GM23338 (cell line): ENCODE measurements at regions not wholly inside any gene's neighbourhood (a gene's known extent, or its start where the extent isn't known, plus 50 kb on each side); places are given as distances from the start of the nearest gene placed in this dataset.
"Not testable (repeated sequence)": the region's sequence is repeated elsewhere in the genome, so short reads cannot be mapped to it uniquely, and the experiment has no call there.

Experiments used
- ATAC-seq: fragments of 200-7000 bp; cut with Tn5 transposase; 3 replicates; pipeline ENCODE4 v1.9.1; 2020
- DNase-seq: peaks from one replicate; pipeline ENCODE4 v3.0.0-alpha.2; 2015; ENCODE audit warnings: low spot score
- H2AFZ ChIP-seq: fragments of 200-600 bp; sonication (generic); 2 replicates; pipeline ENCODE4 v1.8.0; 2016; ENCODE audit warnings: antibody characterized with exemption, mild to moderate bottlenecking, moderate library complexity
- H3F3A ChIP-seq: fragments of 200-600 bp; sonication (generic); replicated peaks from 2 replicates; pipeline ENCODE4 v1.8.0; 2017; ENCODE audit warnings: antibody characterized with exemption, mixed run types, low read depth
- H3K27ac ChIP-seq: fragments of 200-600 bp; sonication (generic); 2 replicates; pipeline ENCODE4 v1.6.1; 2016; ENCODE audit warnings: low read depth
- H3K27me3 ChIP-seq: fragments of 200-600 bp; sonication (generic); 2 replicates; pipeline ENCODE4 v1.8.0; 2016; ENCODE audit warnings: mild to moderate bottlenecking, mixed run types, moderate library complexity; ENCODE audit not compliant: insufficient read depth
- H3K36me3 ChIP-seq: fragments of 200-600 bp; sonication (generic); 2 replicates; pipeline ENCODE4 v1.8.0; 2016; ENCODE audit warnings: mild to moderate bottlenecking; ENCODE audit not compliant: insufficient read depth
- H3K4me1 ChIP-seq: fragments of 200-600 bp; sonication (generic); 2 replicates; pipeline ENCODE4 v1.8.0; 2016; ENCODE audit warnings: mild to moderate bottlenecking, moderate library complexity; ENCODE audit not compliant: insufficient read depth
- H3K4me2 ChIP-seq: fragments of 200-600 bp; sonication (generic); 2 replicates; pipeline ENCODE4 v1.7.1; 2017; ENCODE audit warnings: mixed run types
- H3K4me3 ChIP-seq: fragments of 200-600 bp; sonication (generic); 2 replicates; pipeline ENCODE4 v1.6.1; 2016; ENCODE audit warnings: mixed run types
- H3K79me2 ChIP-seq: fragments of 200-600 bp; sonication (generic); replicated peaks from 2 replicates; pipeline ENCODE4 v1.8.0; 2017; ENCODE audit warnings: mild to moderate bottlenecking; ENCODE audit not compliant: insufficient read depth
- H3K9me2 ChIP-seq: fragments of 200-600 bp; sonication (generic); 2 replicates; pipeline ENCODE4 v1.8.0; 2017; ENCODE audit not compliant: insufficient read depth
- H4K20me1 ChIP-seq: fragments of 200-600 bp; sonication (generic); replicated peaks from 2 replicates; pipeline ENCODE4 v1.8.0; 2017; ENCODE audit warnings: mild to moderate bottlenecking; ENCODE audit not compliant: insufficient read depth
- H3K27ac Mint-ChIP-seq: 2 replicates; pipeline ENCODE4 v1.8.0; 2020; ENCODE audit warnings: inconsistent platforms, mild to moderate bottlenecking, moderate library complexity, mixed read lengths
- H3K27me3 Mint-ChIP-seq: 3 replicates; pipeline ENCODE4 v1.8.0; 2022; ENCODE audit warnings: low read depth, mild to moderate bottlenecking, moderate library complexity, mixed read lengths, inconsistent platforms; ENCODE audit not compliant: insufficient read depth, poor library complexity
- H3K36me3 Mint-ChIP-seq: 3 replicates; pipeline ENCODE4 v1.8.0; 2021; ENCODE audit warnings: low read depth, mild to moderate bottlenecking, inconsistent platforms, moderate library complexity, mixed read lengths
- H3K4me1 Mint-ChIP-seq: 3 replicates; pipeline ENCODE4 v1.8.0; 2020; ENCODE audit warnings: mild to moderate bottlenecking, inconsistent platforms, mixed read lengths
- H3K4me3 Mint-ChIP-seq: 3 replicates; pipeline ENCODE4 v1.8.0; 2021; ENCODE audit warnings: moderate library complexity, mild to moderate bottlenecking, inconsistent platforms, mixed read lengths
- H3K9me3 Mint-ChIP-seq: 3 replicates; pipeline ENCODE4 v1.8.0; 2020; ENCODE audit warnings: moderate library complexity, mild to moderate bottlenecking, inconsistent platforms, mixed read lengths
- CREB1 ChIP-seq: fragments of 250-450 bp; sonication (Bioruptor Pico); IDR thresholded peaks from 2 replicates; pipeline ENCODE4 v1.5.0; 2020; ENCODE audit warnings: low read depth, mild to moderate bottlenecking, moderate library complexity
- EZH2 ChIP-seq: fragments of 200-600 bp; sonication (generic); IDR thresholded peaks from one replicate; pipeline ENCODE4 v1.8.0; 2017; ENCODE audit warnings: antibody characterized with exemption, mild to moderate bottlenecking, low read depth; ENCODE audit not compliant: unreplicated experiment
- EZH2phosphoT487 ChIP-seq: fragments of 200-600 bp; sonication (generic); IDR thresholded peaks from one replicate; pipeline ENCODE4 v1.8.1; 2018; ENCODE audit warnings: antibody characterized with exemption; ENCODE audit not compliant: unreplicated experiment
- JUNB ChIP-seq: IDR thresholded peaks from one replicate; pipeline ENCODE4 v1.6.1; 2016; ENCODE audit warnings: antibody characterized with exemption; ENCODE audit not compliant: unreplicated experiment
- NANOG ChIP-seq: IDR thresholded peaks from 2 replicates; pipeline ENCODE4 v1.6.1; 2016; ENCODE audit warnings: antibody characterized with exemption, borderline replicate concordance
- POLR2AphosphoS5 ChIP-seq: IDR thresholded peaks from 2 replicates; pipeline ENCODE4 v1.6.1; 2016; ENCODE audit warnings: antibody characterized with exemption, low read depth
- ZNF114 ChIP-seq: fragments of 250-450 bp; sonication (Bioruptor Pico); IDR thresholded peaks from 2 replicates; pipeline ENCODE4 v1.5.0; 2020; ENCODE audit warnings: mild to moderate bottlenecking, moderate library complexity
- ZNF331 ChIP-seq: fragments of 250-450 bp; sonication (Bioruptor Pico); IDR thresholded peaks from 2 replicates; pipeline ENCODE4 v1.5.0; 2020; ENCODE audit warnings: low read depth, mild to moderate bottlenecking, moderate library complexity
- TF ChIP-seq, protein P1 (sequence below): fragments of 250-450 bp; sonication (Bioruptor Pico); IDR thresholded peaks from 2 replicates; pipeline ENCODE4 v1.5.0; 2020; ENCODE audit warnings: mild to moderate bottlenecking, moderate library complexity
- TF ChIP-seq, protein P2 (sequence below), 2 experiments: fragments of 200-600 bp in 1 of 2; sonication (generic) in 1 of 2; conservative IDR thresholded peaks; 2 replicates each; pipeline versions ENCODE4 v1.5.1 to v1.6.1; 2016 to 2017; ENCODE audit warnings: antibody characterized with exemption in 2 of 2, low read depth in 2 of 2, mild to moderate bottlenecking in 2 of 2, moderate library complexity in 1 of 2
- TF ChIP-seq, protein P3 (sequence below): IDR thresholded peaks from 2 replicates; pipeline ENCODE4 v1.6.1; 2016; ENCODE audit warnings: antibody characterized with exemption

DNA sequence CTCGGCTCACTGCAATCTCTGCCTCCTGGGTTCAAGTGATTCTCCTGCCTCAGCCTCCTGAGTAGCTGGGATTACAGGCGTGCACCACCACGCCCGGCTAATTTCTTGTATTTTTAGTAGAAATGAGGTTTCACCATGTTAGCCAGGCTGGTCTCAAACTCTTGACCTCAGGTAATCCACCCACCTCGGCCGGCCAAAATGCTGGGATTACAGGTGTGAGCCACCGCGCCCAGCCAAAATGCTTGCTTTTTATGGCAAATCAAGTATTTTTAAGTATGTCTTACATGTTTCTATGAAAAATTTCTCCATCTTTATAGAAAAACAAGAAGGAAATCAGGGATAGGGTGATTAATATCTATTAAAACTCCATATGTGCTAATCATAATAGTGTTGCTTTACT, 959.1 kb downstream of the EPHA4 start:
- H3K4me1 ChIP-seq, DNase-seq, H3K27me3 ChIP-seq, H3K27ac ChIP-seq, H3K4me3 Mint-ChIP-seq, H3K4me3 ChIP-seq, H4K20me1 ChIP-seq, H3K9me2 ChIP-seq, H3K9me3 Mint-ChIP-seq, H3F3A ChIP-seq, H3K36me3 Mint-ChIP-seq, H3K4me1 Mint-ChIP-seq, H3K27ac Mint-ChIP-seq, ATAC-seq, H3K4me2 ChIP-seq, H3K27me3 Mint-ChIP-seq, H3K36me3 ChIP-seq, H2AFZ ChIP-seq, H3K79me2 ChIP-seq: not testable (repeated sequence)

DNA sequence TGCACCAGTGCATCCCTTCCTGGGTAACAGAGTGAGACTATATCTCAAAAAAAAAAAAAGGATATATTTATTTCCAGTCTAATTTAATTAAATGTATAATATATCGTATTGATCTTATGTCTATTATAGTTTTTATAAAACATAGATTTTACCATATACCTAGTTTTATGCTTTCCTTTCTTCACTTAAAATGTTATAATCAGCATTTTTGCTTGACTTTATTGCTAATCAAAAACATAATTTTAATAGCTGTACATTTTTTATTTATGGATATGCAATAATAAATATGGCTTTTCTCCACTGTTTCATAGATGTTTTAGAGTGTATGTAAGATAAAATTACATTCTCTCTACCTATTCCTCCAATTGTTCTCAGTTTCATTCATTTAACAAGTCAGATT, 958.0 kb downstream of the EPHA4 start:
- H4K20me1 ChIP-seq, result no peaks in the 10 kb centered on the region
- Mint-ChIP-seq H3K4me3 (no peak overlapping the region), H3K27ac (no peak overlapping the region), H3K36me3 (no peaks in the 10 kb centered on the region), H3K9me3 (no peaks in the 10 kb centered on the region), H3K4me1 (no peaks in the 10 kb centered on the region), H3K27me3 (no peaks in the 10 kb centered on the region)
- no peak overlapping the region for H3K27ac ChIP-seq
- no peaks in the 10 kb centered on the region for H3K79me2 ChIP-seq
- H3K4me3 ChIP-seq, result no peak overlapping the region
- TF ChIP-seq NANOG (no peak), EZH2 (no peak), JUNB (no peak), CREB1 (CRISPR knock-in tag) (no peak), EZH2phosphoT487 (no peak), ZNF331 (CRISPR knock-in tag) (no peak), POLR2AphosphoS5 (no peak), ZNF114 (no peak)
- TF ChIP-seq, protein P1, sequence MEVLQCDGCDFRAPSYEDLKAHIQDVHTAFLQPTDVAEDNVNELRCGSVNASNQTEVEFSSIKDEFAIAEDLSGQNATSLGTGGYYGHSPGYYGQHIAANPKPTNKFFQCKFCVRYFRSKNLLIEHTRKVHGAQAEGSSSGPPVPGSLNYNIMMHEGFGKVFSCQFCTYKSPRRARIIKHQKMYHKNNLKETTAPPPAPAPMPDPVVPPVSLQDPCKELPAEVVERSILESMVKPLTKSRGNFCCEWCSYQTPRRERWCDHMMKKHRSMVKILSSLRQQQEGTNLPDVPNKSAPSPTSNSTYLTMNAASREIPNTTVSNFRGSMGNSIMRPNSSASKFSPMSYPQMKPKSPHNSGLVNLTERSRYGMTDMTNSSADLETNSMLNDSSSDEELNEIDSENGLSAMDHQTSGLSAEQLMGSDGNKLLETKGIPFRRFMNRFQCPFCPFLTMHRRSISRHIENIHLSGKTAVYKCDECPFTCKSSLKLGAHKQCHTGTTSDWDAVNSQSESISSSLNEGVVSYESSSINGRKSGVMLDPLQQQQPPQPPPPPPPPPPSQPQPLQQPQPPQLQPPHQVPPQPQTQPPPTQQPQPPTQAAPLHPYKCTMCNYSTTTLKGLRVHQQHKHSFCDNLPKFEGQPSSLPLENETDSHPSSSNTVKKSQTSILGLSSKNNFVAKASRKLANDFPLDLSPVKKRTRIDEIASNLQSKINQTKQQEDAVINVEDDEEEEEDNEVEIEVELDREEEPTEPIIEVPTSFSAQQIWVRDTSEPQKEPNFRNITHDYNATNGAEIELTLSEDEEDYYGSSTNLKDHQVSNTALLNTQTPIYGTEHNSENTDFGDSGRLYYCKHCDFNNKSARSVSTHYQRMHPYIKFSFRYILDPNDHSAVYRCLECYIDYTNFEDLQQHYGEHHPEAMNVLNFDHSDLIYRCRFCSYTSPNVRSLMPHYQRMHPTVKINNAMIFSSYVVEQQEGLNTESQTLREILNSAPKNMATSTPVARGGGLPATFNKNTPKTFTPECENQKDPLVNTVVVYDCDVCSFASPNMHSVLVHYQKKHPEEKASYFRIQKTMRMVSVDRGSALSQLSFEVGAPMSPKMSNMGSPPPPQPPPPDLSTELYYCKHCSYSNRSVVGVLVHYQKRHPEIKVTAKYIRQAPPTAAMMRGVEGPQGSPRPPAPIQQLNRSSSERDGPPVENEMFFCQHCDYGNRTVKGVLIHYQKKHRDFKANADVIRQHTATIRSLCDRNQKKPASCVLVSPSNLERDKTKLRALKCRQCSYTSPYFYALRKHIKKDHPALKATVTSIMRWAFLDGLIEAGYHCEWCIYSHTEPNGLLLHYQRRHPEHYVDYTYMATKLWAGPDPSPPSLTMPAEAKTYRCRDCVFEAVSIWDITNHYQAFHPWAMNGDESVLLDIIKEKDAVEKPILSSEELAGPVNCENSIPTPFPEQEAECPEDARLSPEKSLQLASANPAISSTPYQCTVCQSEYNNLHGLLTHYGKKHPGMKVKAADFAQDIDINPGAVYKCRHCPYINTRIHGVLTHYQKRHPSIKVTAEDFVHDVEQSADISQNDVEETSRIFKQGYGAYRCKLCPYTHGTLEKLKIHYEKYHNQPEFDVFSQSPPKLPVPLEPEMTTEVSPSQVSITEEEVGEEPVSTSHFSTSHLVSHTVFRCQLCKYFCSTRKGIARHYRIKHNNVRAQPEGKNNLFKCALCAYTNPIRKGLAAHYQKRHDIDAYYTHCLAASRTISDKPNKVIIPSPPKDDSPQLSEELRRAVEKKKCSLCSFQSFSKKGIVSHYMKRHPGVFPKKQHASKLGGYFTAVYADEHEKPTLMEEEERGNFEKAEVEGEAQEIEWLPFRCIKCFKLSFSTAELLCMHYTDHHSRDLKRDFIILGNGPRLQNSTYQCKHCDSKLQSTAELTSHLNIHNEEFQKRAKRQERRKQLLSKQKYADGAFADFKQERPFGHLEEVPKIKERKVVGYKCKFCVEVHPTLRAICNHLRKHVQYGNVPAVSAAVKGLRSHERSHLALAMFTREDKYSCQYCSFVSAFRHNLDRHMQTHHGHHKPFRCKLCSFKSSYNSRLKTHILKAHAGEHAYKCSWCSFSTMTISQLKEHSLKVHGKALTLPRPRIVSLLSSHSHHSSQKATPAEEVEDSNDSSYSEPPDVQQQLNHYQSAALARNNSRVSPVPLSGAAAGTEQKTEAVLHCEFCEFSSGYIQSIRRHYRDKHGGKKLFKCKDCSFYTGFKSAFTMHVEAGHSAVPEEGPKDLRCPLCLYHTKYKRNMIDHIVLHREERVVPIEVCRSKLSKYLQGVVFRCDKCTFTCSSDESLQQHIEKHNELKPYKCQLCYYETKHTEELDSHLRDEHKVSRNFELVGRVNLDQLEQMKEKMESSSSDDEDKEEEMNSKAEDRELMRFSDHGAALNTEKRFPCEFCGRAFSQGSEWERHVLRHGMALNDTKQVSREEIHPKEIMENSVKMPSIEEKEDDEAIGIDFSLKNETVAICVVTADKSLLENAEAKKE (CRISPR knock-in tag), result no peak
- TF ChIP-seq, protein P2, sequence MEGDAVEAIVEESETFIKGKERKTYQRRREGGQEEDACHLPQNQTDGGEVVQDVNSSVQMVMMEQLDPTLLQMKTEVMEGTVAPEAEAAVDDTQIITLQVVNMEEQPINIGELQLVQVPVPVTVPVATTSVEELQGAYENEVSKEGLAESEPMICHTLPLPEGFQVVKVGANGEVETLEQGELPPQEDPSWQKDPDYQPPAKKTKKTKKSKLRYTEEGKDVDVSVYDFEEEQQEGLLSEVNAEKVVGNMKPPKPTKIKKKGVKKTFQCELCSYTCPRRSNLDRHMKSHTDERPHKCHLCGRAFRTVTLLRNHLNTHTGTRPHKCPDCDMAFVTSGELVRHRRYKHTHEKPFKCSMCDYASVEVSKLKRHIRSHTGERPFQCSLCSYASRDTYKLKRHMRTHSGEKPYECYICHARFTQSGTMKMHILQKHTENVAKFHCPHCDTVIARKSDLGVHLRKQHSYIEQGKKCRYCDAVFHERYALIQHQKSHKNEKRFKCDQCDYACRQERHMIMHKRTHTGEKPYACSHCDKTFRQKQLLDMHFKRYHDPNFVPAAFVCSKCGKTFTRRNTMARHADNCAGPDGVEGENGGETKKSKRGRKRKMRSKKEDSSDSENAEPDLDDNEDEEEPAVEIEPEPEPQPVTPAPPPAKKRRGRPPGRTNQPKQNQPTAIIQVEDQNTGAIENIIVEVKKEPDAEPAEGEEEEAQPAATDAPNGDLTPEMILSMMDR (conservative IDR thresholded peaks at IDR 0.05; ENCODE audit: low read depth in 2 of 2), result no peak
- TF ChIP-seq, protein P3, sequence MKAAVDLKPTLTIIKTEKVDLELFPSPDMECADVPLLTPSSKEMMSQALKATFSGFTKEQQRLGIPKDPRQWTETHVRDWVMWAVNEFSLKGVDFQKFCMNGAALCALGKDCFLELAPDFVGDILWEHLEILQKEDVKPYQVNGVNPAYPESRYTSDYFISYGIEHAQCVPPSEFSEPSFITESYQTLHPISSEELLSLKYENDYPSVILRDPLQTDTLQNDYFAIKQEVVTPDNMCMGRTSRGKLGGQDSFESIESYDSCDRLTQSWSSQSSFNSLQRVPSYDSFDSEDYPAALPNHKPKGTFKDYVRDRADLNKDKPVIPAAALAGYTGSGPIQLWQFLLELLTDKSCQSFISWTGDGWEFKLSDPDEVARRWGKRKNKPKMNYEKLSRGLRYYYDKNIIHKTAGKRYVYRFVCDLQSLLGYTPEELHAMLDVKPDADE, result no peak
- H3F3A ChIP-seq, result no peaks in the 10 kb centered on the region
- no peak for ATAC-seq
- no peaks in the 10 kb centered on the region for H3K4me1 ChIP-seq
- DNase-seq, result no peak
- H2AFZ ChIP-seq, result no peak overlapping the region
- H3K4me2 ChIP-seq, result no peak overlapping the region
- H3K36me3 ChIP-seq, result no peaks in the 10 kb centered on the region
- 0 out of 2 replicates have a peak, but pooled peaks cover 8% of the 10 kb centered on the region for H3K9me2 ChIP-seq
- H3K27me3 ChIP-seq, result no peaks in the 10 kb centered on the region
